ENCODE measurements at regions not wholly inside any gene's neighbourhood (a gene's known extent, or its start where the extent isn't known, plus 50 kb on each side); places are given as distances from the start of the nearest gene placed in this dataset.

DNA sequence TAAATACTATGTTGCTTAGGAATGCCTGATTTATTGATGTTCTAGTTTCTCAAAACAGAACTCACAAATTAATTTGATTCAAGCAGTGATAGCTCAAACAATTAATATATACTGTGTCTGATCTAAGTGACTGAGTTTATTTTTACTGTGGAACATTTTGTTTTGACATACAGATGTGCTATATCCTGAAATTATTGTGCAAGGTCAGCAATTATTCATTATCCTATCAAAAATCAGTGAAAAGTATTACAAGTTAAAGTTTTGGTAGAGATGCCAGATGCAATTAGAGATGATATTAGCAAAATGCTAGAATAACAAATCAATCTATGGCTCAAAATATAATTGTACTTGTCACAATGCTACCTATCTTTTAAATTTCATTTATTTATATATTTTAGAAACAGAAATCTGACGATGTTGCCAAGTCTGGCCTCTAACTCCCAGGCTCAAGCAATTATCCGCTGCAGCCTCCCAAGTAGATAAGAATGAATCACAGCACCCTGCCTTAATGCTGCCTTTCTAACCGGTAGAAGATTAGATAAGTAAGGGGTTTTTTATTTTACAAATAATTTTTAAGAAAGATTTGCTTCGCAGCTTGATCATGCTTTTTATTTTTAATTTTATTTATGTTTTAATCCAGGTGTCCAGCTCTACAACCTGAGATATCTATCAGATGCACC, 825.5 kb upstream of the NDST4 start:
- WGBS (ENCODE audit: insufficient coverage) = no CpG with 5 or more reads among the region's 4 CpGs
- Mint-ChIP-seq H3K36me3 (no peaks in the 10 kb centered on the region), H3K27ac (no peak overlapping the region), H3K4me1 (no peaks in the 10 kb centered on the region), H3K9me3 (peaks cover 0 to 9% (median 3%) of the 10 kb centered on the region in 7 donors), H3K27me3 (ENCODE audit: low read depth in 3 of 3) (peaks cover 0 to 5% (median 0%) of the 10 kb centered on the region in 3 donors), H3K4me3 (no peak overlapping the region)
- H3K9me3 ChIP-seq (replicated peaks in 1 of 2; ENCODE audit: control insufficient read depth in 1 of 2, insufficient read depth in 1 of 2, low read length in 2 of 2) = peaks cover 4% of the 10 kb centered on the region in 2 donors
- no peaks in the 10 kb centered on the region for H3K4me1 ChIP-seq (ENCODE audit: control insufficient read depth in 1 of 2, insufficient read depth in 2 of 2, low read length in 2 of 2)
- DNase-seq = no peak
- intact Hi-C loops (cut with micrococcal nuclease) = no loop called here
- TF ChIP-seq, protein P1, sequence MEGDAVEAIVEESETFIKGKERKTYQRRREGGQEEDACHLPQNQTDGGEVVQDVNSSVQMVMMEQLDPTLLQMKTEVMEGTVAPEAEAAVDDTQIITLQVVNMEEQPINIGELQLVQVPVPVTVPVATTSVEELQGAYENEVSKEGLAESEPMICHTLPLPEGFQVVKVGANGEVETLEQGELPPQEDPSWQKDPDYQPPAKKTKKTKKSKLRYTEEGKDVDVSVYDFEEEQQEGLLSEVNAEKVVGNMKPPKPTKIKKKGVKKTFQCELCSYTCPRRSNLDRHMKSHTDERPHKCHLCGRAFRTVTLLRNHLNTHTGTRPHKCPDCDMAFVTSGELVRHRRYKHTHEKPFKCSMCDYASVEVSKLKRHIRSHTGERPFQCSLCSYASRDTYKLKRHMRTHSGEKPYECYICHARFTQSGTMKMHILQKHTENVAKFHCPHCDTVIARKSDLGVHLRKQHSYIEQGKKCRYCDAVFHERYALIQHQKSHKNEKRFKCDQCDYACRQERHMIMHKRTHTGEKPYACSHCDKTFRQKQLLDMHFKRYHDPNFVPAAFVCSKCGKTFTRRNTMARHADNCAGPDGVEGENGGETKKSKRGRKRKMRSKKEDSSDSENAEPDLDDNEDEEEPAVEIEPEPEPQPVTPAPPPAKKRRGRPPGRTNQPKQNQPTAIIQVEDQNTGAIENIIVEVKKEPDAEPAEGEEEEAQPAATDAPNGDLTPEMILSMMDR (IDR thresholded peaks at IDR 0.05) = no peak
- no peak overlapping the region for H3K4me3 ChIP-seq (replicated peaks in 1 of 3; ENCODE audit: low read depth in 2 of 3, low read length in 3 of 3)
- H3K79me2 ChIP-seq (ENCODE audit: insufficient read depth, low read length) = no peaks in the 10 kb centered on the region
- H4K20me1 ChIP-seq (ENCODE audit: insufficient read depth, low read length) = no peaks in the 10 kb centered on the region
- no peak overlapping the region for H3K4me2 ChIP-seq (replicated peaks; ENCODE audit: extremely low read depth, low read length, poor library complexity, severe bottlenecking)
- no peak overlapping the region for H3K27ac ChIP-seq (ENCODE audit: low read depth in 1 of 2, low read length in 2 of 2)
- no peaks in the 10 kb centered on the region for H3K36me3 ChIP-seq (replicated peaks in 1 of 2; ENCODE audit: control insufficient read depth in 1 of 2, insufficient read depth in 2 of 2, low read length in 2 of 2)
- H3K9ac ChIP-seq (ENCODE audit: insufficient read depth, low read length, poor library complexity, severe bottlenecking) = no peak overlapping the region
- H2AFZ ChIP-seq (ENCODE audit: insufficient read depth, low read depth, low read length, poor library complexity, severe bottlenecking) = no peak overlapping the region
- no peaks in the 10 kb centered on the region for H3K27me3 ChIP-seq (ENCODE audit: control insufficient read depth in 2 of 2, insufficient read depth in 2 of 2, low read length in 2 of 2)

GRCh38 chr4:115929373-115929772, 816.0 kb upstream of the NDST4 start:
- Histone ChIP-seq H2AFZ (ENCODE audit: insufficient read depth, low read depth, low read length, poor library complexity, severe bottlenecking) (no peak overlapping the region), H3K4me3 (replicated peaks in 1 of 3; ENCODE audit: low read depth in 2 of 3, low read length in 3 of 3) (no peak overlapping the region), H3K36me3 (replicated peaks in 1 of 2; ENCODE audit: control insufficient read depth in 1 of 2, insufficient read depth in 2 of 2, low read length in 2 of 2) (no peaks in the 10 kb centered on the region), H3K27me3 (ENCODE audit: control insufficient read depth in 2 of 2, insufficient read depth in 2 of 2, low read length in 2 of 2) (no peaks in the 10 kb centered on the region), H3K9ac (ENCODE audit: insufficient read depth, low read length, poor library complexity, severe bottlenecking) (no peak overlapping the region), H3K4me1 (ENCODE audit: control insufficient read depth in 1 of 2, insufficient read depth in 2 of 2, low read length in 2 of 2) (no peaks in the 10 kb centered on the region), H3K27ac (ENCODE audit: low read depth in 1 of 2, low read length in 2 of 2) (no peak overlapping the region), H3K79me2 (ENCODE audit: insufficient read depth, low read length) (no peaks in the 10 kb centered on the region), H4K20me1 (ENCODE audit: insufficient read depth, low read length) (no peaks in the 10 kb centered on the region), H3K9me3 (replicated peaks in 1 of 2; ENCODE audit: control insufficient read depth in 1 of 2, insufficient read depth in 1 of 2, low read length in 2 of 2) (peaks cover 0 to under 1% of the 10 kb centered on the region in 2 donors), H3K4me2 (replicated peaks; ENCODE audit: extremely low read depth, low read length, poor library complexity, severe bottlenecking) (no peak overlapping the region)
- Mint-ChIP-seq H3K27me3 (ENCODE audit: low read depth in 3 of 3) (peaks cover 0 to 5% (median 0%) of the 10 kb centered on the region in 3 donors), H3K4me1 (no peaks in the 10 kb centered on the region), H3K9me3 (peaks cover 0 to 5% (median 2%) of the 10 kb centered on the region in 7 donors), H3K4me3 (no peak overlapping the region), H3K36me3 (no peaks in the 10 kb centered on the region), H3K27ac (no peak overlapping the region)
- no CpG with 5 or more reads among the region's 1 CpG for WGBS (ENCODE audit: insufficient coverage)
- DNase-seq = no peak
- TF ChIP-seq, protein P1 (IDR thresholded peaks at IDR 0.05) = no peak
- intact Hi-C loops (cut with micrococcal nuclease) = no loop called here

Data from CD14-positive monocyte (primary cell).